ENCODE measurements at regions not wholly inside any gene's neighbourhood (a gene's known extent, or its start where the extent isn't known, plus 50 kb on each side); places are given as distances from the start of the nearest gene placed in this dataset.

GRCh38 chr6:148265054-148265453, 77.6 kb upstream of the SASH1 start:
- DNase-seq (ENCODE audit: extremely low read depth in 1 of 11, low read depth in 9 of 11, low spot score in 4 of 11), result no peak

GRCh38 chr6:148269386-148269785, 73.3 kb upstream of the SASH1 start:
- DNase-seq (ENCODE audit: extremely low read depth in 1 of 11, low read depth in 9 of 11, low spot score in 4 of 11), result no peak

GRCh38 chr6:148271711-148272439, 70.8 kb upstream of the SASH1 start:
- no peak for DNase-seq (ENCODE audit: extremely low read depth in 1 of 11, low read depth in 9 of 11, low spot score in 4 of 11)

DNA sequence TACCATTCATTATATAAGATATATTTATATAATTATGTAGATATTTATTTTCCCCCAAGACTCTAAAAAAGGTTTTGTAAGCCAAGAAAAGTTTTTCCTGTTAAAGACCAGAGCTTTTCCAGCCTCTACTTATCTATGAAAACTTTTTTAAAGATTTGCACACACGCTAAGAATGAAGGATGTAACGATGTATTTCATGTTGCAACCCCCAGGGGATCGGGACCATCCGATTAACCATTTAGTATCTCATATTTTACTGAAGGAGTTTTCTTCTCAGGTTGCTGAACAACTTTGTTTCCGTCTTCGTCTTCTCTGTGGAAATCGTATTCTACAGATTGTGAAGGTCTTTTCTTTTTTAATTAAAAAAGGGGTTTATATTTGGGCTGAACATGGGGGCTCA, 70.0 kb upstream of the SASH1 start:
- no peak for DNase-seq (ENCODE audit: extremely low read depth in 1 of 11, low read depth in 9 of 11, low spot score in 4 of 11)

DNA sequence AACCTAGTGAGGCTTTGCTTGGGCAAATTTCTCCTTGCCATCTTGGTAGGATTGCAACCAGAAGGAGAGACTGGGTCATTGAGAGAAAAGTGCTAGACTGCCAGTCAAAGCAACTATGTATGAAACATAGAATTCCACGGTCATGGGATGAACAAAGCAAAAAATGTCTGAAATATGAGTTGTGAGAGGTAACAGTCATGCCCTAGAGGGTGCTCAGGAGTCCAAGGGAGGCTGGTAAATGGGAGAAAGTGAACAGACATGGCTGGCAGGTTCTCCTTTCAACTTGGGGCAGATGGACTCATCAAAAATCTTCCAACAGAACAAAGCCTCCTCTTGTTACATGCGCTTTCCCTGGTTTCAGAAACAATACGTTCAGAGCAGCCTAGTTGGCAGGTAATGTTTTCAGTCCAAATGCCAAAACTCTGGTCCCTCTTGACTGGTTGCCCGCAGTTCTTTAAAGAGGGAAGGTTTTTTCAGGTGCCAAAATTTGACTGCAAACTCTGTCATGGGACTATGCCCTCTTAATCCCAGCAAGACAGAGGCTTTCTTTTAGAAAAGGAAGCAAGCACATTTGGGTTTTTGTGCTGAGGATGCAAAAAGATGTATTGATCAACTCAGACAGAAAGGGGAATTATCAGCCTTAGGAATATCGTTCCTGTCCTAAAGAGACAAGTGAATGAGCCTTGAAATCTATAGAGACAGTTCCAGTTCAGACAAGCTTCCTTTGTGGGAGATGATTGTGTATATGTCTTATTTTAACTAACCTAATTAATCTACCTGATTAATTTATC, 68.5 kb upstream of the SASH1 start:
- DNase-seq (ENCODE audit: extremely low read depth in 1 of 11, low read depth in 9 of 11, low spot score in 4 of 11), result no peak

- DNase-seq (ENCODE audit: extremely low read depth in 1 of 11, low read depth in 9 of 11, low spot score in 4 of 11), result no peak
Measured at GRCh38 chr6:148274809-148275208, 67.8 kb upstream of the SASH1 start.

- no peak for DNase-seq (ENCODE audit: extremely low read depth in 1 of 11, low read depth in 9 of 11, low spot score in 4 of 11)
Measured at GRCh38 chr6:148285205-148285604, 57.4 kb upstream of the SASH1 start.

DNA sequence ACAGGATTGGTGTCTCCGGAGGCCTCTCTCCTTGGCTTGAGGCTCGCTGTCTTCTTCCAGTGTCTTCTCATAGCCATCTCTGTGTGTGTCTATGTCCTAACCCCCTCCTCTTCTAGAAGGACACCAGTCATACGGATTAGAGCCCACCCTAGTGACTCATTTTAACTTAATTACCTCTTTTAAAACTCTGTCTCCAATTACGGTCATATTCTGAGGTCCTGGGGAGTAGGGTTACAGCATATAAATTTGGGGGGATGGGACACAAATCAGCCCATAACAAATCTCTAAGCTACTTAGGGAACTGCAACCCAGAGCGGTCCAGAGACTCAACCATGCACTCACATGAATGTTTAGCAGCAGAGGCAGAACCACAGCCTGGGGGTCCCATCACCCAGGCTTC, 56.1 kb upstream of the SASH1 start:
- no peak for DNase-seq (ENCODE audit: extremely low read depth in 1 of 11, low read depth in 9 of 11, low spot score in 4 of 11)

DNA sequence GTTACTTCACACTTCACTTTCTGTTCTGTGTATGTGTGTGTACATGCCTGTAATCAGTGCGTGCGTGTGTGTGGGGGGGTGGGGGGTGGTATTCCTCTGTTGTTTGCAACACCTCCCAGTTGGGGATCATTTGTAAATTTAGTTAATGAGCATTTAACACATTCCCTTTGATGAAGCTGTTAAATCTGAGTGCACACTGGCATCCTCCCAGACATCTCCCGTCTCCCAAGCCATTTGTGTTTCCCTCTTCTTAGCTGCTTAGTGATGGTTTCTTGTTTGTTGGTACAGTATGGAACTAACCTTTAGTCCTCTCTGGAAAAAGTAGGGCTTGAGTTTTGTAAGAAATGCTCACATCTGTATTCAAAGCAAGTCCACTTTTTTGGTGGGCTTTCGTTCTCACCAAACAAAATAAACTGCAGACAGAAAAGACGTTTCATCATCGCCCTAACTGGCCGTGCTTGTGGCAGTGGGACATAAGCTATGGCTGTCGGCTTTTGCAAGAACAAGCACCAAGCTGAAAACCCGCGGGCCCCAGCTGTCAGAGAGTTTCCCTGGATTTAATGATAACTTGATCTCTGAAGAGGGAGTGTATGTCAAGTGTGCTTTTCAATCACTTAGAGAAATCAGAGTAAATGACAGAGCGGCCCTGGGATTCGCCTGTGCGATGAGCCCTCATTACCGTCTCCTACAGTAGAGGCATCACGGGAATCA, 54.9 kb upstream of the SASH1 start:
- no peak for DNase-seq (ENCODE audit: extremely low read depth in 1 of 11, low read depth in 9 of 11, low spot score in 4 of 11)

- DNase-seq (ENCODE audit: extremely low read depth in 1 of 11, low read depth in 9 of 11, low spot score in 4 of 11), result no peak
Measured at GRCh38 chr6:148288541-148288940, 54.1 kb upstream of the SASH1 start.

- no peak for DNase-seq (ENCODE audit: extremely low read depth in 1 of 11, low read depth in 9 of 11, low spot score in 4 of 11)
Measured at GRCh38 chr6:148289153-148289552, 53.5 kb upstream of the SASH1 start.

DNA sequence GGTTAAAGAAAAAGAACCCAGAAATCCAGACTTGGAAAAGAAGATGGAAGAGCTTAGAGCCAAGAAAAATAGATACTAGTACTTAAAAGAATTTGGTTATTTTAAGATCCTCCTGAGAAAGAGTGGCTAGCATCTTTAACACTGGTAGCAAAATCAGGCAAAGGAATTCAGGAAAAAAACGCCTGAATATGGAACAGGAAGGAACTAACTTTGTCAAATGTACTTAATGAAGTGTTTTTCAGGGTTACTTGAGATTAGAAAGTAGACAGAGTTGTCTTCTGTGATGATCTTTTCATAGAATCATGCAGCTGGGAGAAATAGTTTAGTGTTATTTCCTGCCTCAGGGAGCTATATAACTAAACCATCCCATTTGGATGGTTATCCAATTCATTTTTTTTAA, 50.8 kb upstream of the SASH1 start:
- DNase-seq (ENCODE audit: extremely low read depth in 1 of 11, low read depth in 9 of 11, low spot score in 4 of 11), result no peak

All from renal cortex interstitium (tissue), 11 donors.